ENCODE measurements at regions not wholly inside any gene's neighbourhood (a gene's known extent, or its start where the extent isn't known, plus 50 kb on each side); places are given as distances from the start of the nearest gene placed in this dataset.

GRCh38 chr21:39004634-39005501, 178.4 kb downstream of the PSMG1 start:
- no peak for TF ChIP-seq CTCF (IDR thresholded peaks at IDR 0.05; ENCODE audit: extremely low read depth in 1 of 2, insufficient read depth in 1 of 2, low read depth in 1 of 2, low read length in 2 of 2)
- no peak for TF ChIP-seq POLR2A (IDR thresholded peaks at IDR 0.05; ENCODE audit: low read depth, low read length)
- no peak for TF ChIP-seq JUN (IDR thresholded peaks at IDR 0.05; ENCODE audit: borderline replicate concordance, insufficient read depth, insufficient read length, low read depth)
- peak; percentile 12 for TF ChIP-seq POLR2AphosphoS5 (IDR thresholded peaks at IDR 0.05; ENCODE audit: insufficient read depth, low read depth, low read length)

Data from endothelial cell of umbilical vein (primary cell).